Immature natural killer cell (primary cell): ENCODE measurements at regions not wholly inside any gene's neighbourhood (a gene's known extent, or its start where the extent isn't known, plus 50 kb on each side); places are given as distances from the start of the nearest gene placed in this dataset.
"Not testable (repeated sequence)": the region's sequence is repeated elsewhere in the genome, so short reads cannot be mapped to it uniquely, and the experiment has no call there.

Source experiments
- DNase-seq, 3 donors: peaks; one replicate each; pipeline ENCODE4 v3.0.0; 2022; ENCODE audit warnings: mixed read lengths in 1 of 3
- H3K27ac Mint-ChIP-seq, 6 donors: one replicate each; pipeline ENCODE4 v1.8.0; 2020; ENCODE audit warnings: mixed read lengths in 6 of 6, mild to moderate bottlenecking in 5 of 6, inconsistent platforms in 4 of 6, moderate library complexity in 3 of 6
- H3K27me3 Mint-ChIP-seq, 3 donors: one replicate each; pipeline ENCODE4 v1.8.0; 2020 to 2021; ENCODE audit warnings: low read depth in 3 of 3, mild to moderate bottlenecking in 3 of 3, mixed read lengths in 3 of 3, moderate library complexity in 3 of 3, inconsistent platforms in 1 of 3
- H3K36me3 Mint-ChIP-seq, 3 donors: one replicate each; pipeline ENCODE4 v1.8.0; 2020; ENCODE audit warnings: mixed read lengths in 3 of 3, inconsistent platforms in 2 of 3, mild to moderate bottlenecking in 2 of 3
- H3K4me1 Mint-ChIP-seq, 2 donors: one replicate each; pipeline ENCODE4 v1.8.0; 2020; ENCODE audit warnings: inconsistent platforms in 2 of 2, mild to moderate bottlenecking in 2 of 2, mixed read lengths in 2 of 2, moderate library complexity in 1 of 2
- H3K4me3 Mint-ChIP-seq, 5 donors: one replicate each; pipeline ENCODE4 v1.8.0; 2020; ENCODE audit warnings: mild to moderate bottlenecking in 5 of 5, mixed read lengths in 5 of 5, inconsistent platforms in 3 of 5, moderate library complexity in 3 of 5
- H3K9me3 Mint-ChIP-seq, 6 donors: one replicate each; pipeline ENCODE4 v1.8.0; 2020; ENCODE audit warnings: mild to moderate bottlenecking in 6 of 6, mixed read lengths in 6 of 6, inconsistent platforms in 4 of 6, moderate library complexity in 3 of 6

- H3K36me3 Mint-ChIP-seq, result peaks cover 13 to 28% (median 20%) of the 10 kb centered on the region in 3 donors
- H3K9me3 Mint-ChIP-seq, result peaks cover 0 to 10% (median 8%) of the 10 kb centered on the region in 6 donors
- H3K4me3 Mint-ChIP-seq, DNase-seq, H3K27me3 Mint-ChIP-seq, H3K4me1 Mint-ChIP-seq: not testable (repeated sequence)
- H3K27ac Mint-ChIP-seq, result peak overlapping the region in 1 of 6 donors; percentile 29
These were observed 54.8 kb upstream of the PSME4 start for GRCh38 chr2:54025463-54026075.

- Mint-ChIP-seq H3K4me1 (no peaks in the 10 kb centered on the region), H3K9me3 (peaks cover 0 to 11% (median 8%) of the 10 kb centered on the region in 6 donors), H3K36me3 (peaks cover 15 to 28% (median 20%) of the 10 kb centered on the region in 3 donors), H3K27me3 (peaks cover 0 to 3% (median 0%) of the 10 kb centered on the region in 3 donors), H3K4me3 (no peak overlapping the region), H3K27ac (no peak overlapping the region)
- no peak for DNase-seq
These were observed 53.8 kb upstream of the PSME4 start for GRCh38 chr2:54024576-54024975.

- DNase-seq, result no peak
- no peak overlapping the region for H3K27ac Mint-ChIP-seq
- H3K36me3 Mint-ChIP-seq, result peaks cover 24 to 35% (median 25%) of the 10 kb centered on the region in 3 donors
- H3K27me3 Mint-ChIP-seq, result peaks cover 0 to 3% (median 0%) of the 10 kb centered on the region in 3 donors
- peaks cover 0 to 11% (median 8%) of the 10 kb centered on the region in 6 donors for H3K9me3 Mint-ChIP-seq
- peaks cover 0 to 2% of the 10 kb centered on the region in 2 donors for H3K4me1 Mint-ChIP-seq
- no peak overlapping the region for H3K4me3 Mint-ChIP-seq
These were observed 50.9 kb upstream of the PSME4 start for GRCh38 chr2:54021702-54022101.

- DNase-seq, result no peak
- Mint-ChIP-seq H3K9me3 (peaks cover 0 to 11% (median 8%) of the 10 kb centered on the region in 6 donors), H3K4me3 (no peak overlapping the region), H3K36me3 (peaks cover 24 to 37% (median 25%) of the 10 kb centered on the region in 3 donors), H3K27ac (peak overlapping the region in 2 of 6 donors; percentile 0 to 24), H3K27me3 (peaks cover 0 to 3% (median 0%) of the 10 kb centered on the region in 3 donors), H3K4me1 (peaks cover 3 to 4% of the 10 kb centered on the region in 2 donors)
These were observed 50.1 kb upstream of the PSME4 start for GRCh38 chr2:54020793-54021414.
